ENCODE measurements at regions not wholly inside any gene's neighbourhood (a gene's known extent, or its start where the extent isn't known, plus 50 kb on each side); places are given as distances from the start of the nearest gene placed in this dataset.

DNA sequence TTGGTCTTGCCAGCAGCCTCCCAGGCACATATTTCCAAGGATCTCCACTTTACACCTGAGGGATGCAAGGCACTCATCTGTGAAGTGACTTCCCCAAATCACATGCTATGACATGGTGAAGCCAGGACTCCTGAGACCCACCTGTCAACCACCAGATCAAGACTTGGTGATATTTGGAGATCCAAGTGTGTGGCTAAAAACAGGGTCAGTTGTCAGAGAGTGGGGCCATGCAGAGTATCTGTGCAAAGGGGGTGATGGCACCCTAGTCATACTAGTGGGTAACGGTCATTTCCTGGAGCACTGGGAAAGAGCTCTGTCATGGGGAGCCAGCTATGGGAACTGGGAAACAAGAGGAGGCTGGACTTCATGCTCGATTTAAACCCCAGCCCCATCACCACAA lies 218.4 kb upstream of the IRS2 start:
- H3K4me1 ChIP-seq, result peaks cover 0 to 2% (median 0%) of the 10 kb centered on the region in 4 donors
- intact Hi-C loops (cut with DNase I; ENCODE audit: low total_unique reads), result no loop called here
- no peak for DNase-seq
- H3K9me3 ChIP-seq, result no peaks in the 10 kb centered on the region
- H3K27me3 ChIP-seq, result peaks cover 0 to 21% (median 0%) of the 10 kb centered on the region in 3 donors
- H3K36me3 ChIP-seq, result no peaks in the 10 kb centered on the region
- WGBS, 5 donors, result 70 to 100% (median 92%) methylated on average over 2 of the region's 2 CpGs
- H3K4me3 ChIP-seq, result no peak overlapping the region
- no peak for TF ChIP-seq EP300 (IDR thresholded peaks at IDR 0.05)
- TF ChIP-seq CTCF (IDR thresholded peaks at IDR 0.05), result no peak
- no peak for TF ChIP-seq POLR2A (IDR thresholded peaks at IDR 0.05)
- TF ChIP-seq POLR2AphosphoS5 (IDR thresholded peaks at IDR 0.05), result no peak
- H3K27ac ChIP-seq, result no peak overlapping the region

- TF ChIP-seq POLR2AphosphoS5 (IDR thresholded peaks at IDR 0.05) (no peak), EP300 (IDR thresholded peaks at IDR 0.05) (no peak), POLR2A (IDR thresholded peaks at IDR 0.05) (no peak), CTCF (IDR thresholded peaks at IDR 0.05) (no peak)
- H3K27ac ChIP-seq, result no peak overlapping the region
- no peaks in the 10 kb centered on the region for H3K9me3 ChIP-seq
- no peaks in the 10 kb centered on the region for H3K36me3 ChIP-seq
- H3K4me3 ChIP-seq, result no peak overlapping the region
- peaks cover 0 to 24% (median 0%) of the 10 kb centered on the region in 3 donors for H3K27me3 ChIP-seq
- WGBS, 5 donors, result 78 to 87% (median 83%) methylated on average over 7 of the region's 7 CpGs
- DNase-seq, result no peak
- intact Hi-C loops (cut with DNase I; ENCODE audit: low total_unique reads), result no loop called here
- peaks cover 0 to 14% (median 0%) of the 10 kb centered on the region in 4 donors for H3K4me1 ChIP-seq
Observed at GRCh38 chr13:110001670-110002275, 215.4 kb upstream of the IRS2 start.

GRCh38 chr13:110000534-110001345 lies 214.4 kb upstream of the IRS2 start:
- Histone ChIP-seq H3K27me3 (peaks cover 0 to 24% (median 0%) of the 10 kb centered on the region in 3 donors), H3K36me3 (no peaks in the 10 kb centered on the region), H3K4me3 (no peak overlapping the region), H3K4me1 (peaks cover 0 to 14% (median 0%) of the 10 kb centered on the region in 4 donors), H3K9me3 (no peaks in the 10 kb centered on the region), H3K27ac (no peak overlapping the region)
- WGBS, 5 donors, result 80 to 90% (median 83%) methylated on average over 12 of the region's 12 CpGs
- DNase-seq, result no peak
- intact Hi-C loops (cut with DNase I; ENCODE audit: low total_unique reads), result no loop called here
- TF ChIP-seq CTCF (IDR thresholded peaks at IDR 0.05) (no peak), POLR2A (IDR thresholded peaks at IDR 0.05) (no peak), POLR2AphosphoS5 (IDR thresholded peaks at IDR 0.05) (no peak)

GRCh38 chr13:109999659-110000533 lies 213.5 kb upstream of the IRS2 start:
- no peak overlapping the region for H3K4me3 ChIP-seq
- 42 to 67% (median 61%) methylated on average over 21 of the region's 21 CpGs for WGBS, 5 donors

More at GRCh38 chr13:109999659-110000533, 213.5 kb upstream of the IRS2 start:
- intact Hi-C loops (cut with DNase I; ENCODE audit: low total_unique reads), result no loop called here
- TF ChIP-seq POLR2A (IDR thresholded peaks at IDR 0.05) (no peak), POLR2AphosphoS5 (IDR thresholded peaks at IDR 0.05) (no peak), CTCF (IDR thresholded peaks at IDR 0.05) (no peak), EP300 (IDR thresholded peaks at IDR 0.05) (no peak)
- H3K9me3 ChIP-seq, result no peaks in the 10 kb centered on the region
- H3K27ac ChIP-seq, result no peak overlapping the region
- H3K36me3 ChIP-seq, result no peaks in the 10 kb centered on the region
- peaks cover 0 to 14% (median 0%) of the 10 kb centered on the region in 4 donors for H3K4me1 ChIP-seq
- H3K27me3 ChIP-seq, result peaks cover 0 to 24% (median 0%) of the 10 kb centered on the region in 3 donors
- no peak for DNase-seq
